Erythroblast (primary cell): ENCODE measurements at regions not wholly inside any gene's neighbourhood (a gene's known extent, or its start where the extent isn't known, plus 50 kb on each side); places are given as distances from the start of the nearest gene placed in this dataset.

Source experiments
- GATA1 ChIP-seq: IDR thresholded peaks from 2 replicates; pipeline ENCODE4 v1.6.1; 2011; ENCODE audit warnings: low read depth, mild to moderate bottlenecking, control low read depth, low read length, moderate library complexity
- POLR2A ChIP-seq: IDR thresholded peaks from 2 replicates; pipeline ENCODE4 v1.6.1; 2011; ENCODE audit warnings: mild to moderate bottlenecking, low read length

- TF ChIP-seq POLR2A, result no peak
- no peak for TF ChIP-seq GATA1
Observed at GRCh38 chr11:109914038-109914437, 179.2 kb upstream of the ZC3H12C start.
